ENCODE measurements at regions not wholly inside any gene's neighbourhood (a gene's known extent, or its start where the extent isn't known, plus 50 kb on each side); places are given as distances from the start of the nearest gene placed in this dataset.

DNA sequence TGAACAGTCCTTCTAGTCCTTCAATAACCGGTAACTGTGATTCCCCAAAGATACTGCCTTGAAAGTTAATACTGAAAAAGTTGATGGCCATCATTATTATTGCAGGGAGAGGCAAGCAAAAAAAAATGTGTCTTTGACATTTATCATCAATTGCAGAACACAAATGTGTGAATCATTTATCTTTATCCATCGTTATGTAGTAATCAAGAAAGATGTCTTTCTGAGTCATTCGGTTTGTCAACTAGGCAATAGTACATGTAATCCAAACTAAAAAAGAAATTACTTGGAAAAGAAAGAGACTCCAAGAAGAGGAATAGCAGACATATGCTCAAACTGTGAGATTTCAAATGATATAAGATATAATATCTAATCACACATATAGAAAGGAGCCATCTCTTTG lies 473.0 kb downstream of the CETN3 start:
- Histone ChIP-seq H3K27ac (ENCODE audit: low read length) (no peak overlapping the region), H3K36me3 (ENCODE audit: low read depth, low read length) (no peaks in the 10 kb centered on the region), H3K27me3 (ENCODE audit: low read length) (no peaks in the 10 kb centered on the region), H3K9me3 (ENCODE audit: low read length) (no peaks in the 10 kb centered on the region), H3K4me1 (ENCODE audit: insufficient read depth, low read length) (peaks cover 2% of the 10 kb centered on the region; the same call in 1 of the 2 replicates), H3K9ac (ENCODE audit: low read length) (no peak overlapping the region), H3K4me3 (ENCODE audit: low read length) (no peak overlapping the region), H2AFZ (ENCODE audit: low read length) (no peak overlapping the region), H3K4me2 (ENCODE audit: low read length) (no peak overlapping the region), H3K79me2 (ENCODE audit: low read length) (no peaks in the 10 kb centered on the region), H4K20me1 (ENCODE audit: low read length) (no peaks in the 10 kb centered on the region), H3K9me2 (replicated peaks; ENCODE audit: low read length) (no peaks in the 10 kb centered on the region), H3F3A (ENCODE audit: low read length, unreplicated experiment) (no peaks in the 10 kb centered on the region)
- BruUV-seq (replicated peaks): no TSS peak
- intact Hi-C loops (cut with micrococcal nuclease): no loop called here
- ChIA-PET POLR2A (ENCODE audit: unreplicated experiment) (no interaction called here), CTCF (no interaction called here)
- no peak for DNase-seq
- TF ChIP-seq EZH2 (IDR thresholded peaks at IDR 0.05; ENCODE audit: low read length, unreplicated experiment) (no peak), EZH2phosphoT487 (IDR thresholded peaks at IDR 0.05; ENCODE audit: borderline replicate concordance, low read length) (no peak)
- TF ChIP-seq, protein P1, sequence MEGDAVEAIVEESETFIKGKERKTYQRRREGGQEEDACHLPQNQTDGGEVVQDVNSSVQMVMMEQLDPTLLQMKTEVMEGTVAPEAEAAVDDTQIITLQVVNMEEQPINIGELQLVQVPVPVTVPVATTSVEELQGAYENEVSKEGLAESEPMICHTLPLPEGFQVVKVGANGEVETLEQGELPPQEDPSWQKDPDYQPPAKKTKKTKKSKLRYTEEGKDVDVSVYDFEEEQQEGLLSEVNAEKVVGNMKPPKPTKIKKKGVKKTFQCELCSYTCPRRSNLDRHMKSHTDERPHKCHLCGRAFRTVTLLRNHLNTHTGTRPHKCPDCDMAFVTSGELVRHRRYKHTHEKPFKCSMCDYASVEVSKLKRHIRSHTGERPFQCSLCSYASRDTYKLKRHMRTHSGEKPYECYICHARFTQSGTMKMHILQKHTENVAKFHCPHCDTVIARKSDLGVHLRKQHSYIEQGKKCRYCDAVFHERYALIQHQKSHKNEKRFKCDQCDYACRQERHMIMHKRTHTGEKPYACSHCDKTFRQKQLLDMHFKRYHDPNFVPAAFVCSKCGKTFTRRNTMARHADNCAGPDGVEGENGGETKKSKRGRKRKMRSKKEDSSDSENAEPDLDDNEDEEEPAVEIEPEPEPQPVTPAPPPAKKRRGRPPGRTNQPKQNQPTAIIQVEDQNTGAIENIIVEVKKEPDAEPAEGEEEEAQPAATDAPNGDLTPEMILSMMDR (conservative IDR thresholded peaks at IDR 0.05; ENCODE audit: low read depth, low read length): no peak
- no peak for ATAC-seq

DNA sequence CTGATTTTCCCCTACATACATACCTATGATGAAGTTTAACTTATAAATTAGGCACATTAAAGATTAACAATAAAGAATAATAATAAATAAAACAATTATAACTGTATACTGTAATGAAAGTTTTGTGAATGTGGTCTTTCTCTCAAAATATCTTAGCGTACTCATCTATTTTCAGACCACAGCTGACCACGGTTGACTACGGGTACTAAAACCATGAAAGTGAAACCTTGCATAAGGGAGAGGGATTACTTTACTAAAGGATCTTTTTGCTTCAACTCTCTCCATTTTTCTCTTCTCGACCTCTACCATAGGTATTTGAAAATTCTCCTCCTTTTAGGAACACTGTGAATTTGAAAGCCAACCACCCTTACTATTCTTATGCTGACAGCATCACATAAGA lies 475.5 kb downstream of the CETN3 start:
- intact Hi-C loops (cut with micrococcal nuclease): loop anchor here (5.0 kb wide), 1 partner anchor 453 kb away; no protein-coding TSS in a partner anchor
- Histone ChIP-seq H3K4me3 (ENCODE audit: low read length) (no peak overlapping the region), H3K79me2 (ENCODE audit: low read length) (no peaks in the 10 kb centered on the region), H3K27me3 (ENCODE audit: low read length) (no peaks in the 10 kb centered on the region), H3K4me1 (ENCODE audit: insufficient read depth, low read length) (peaks cover 21% of the 10 kb centered on the region), H4K20me1 (ENCODE audit: low read length) (no peaks in the 10 kb centered on the region), H3K9me3 (ENCODE audit: low read length) (no peaks in the 10 kb centered on the region), H3F3A (ENCODE audit: low read length, unreplicated experiment) (no peaks in the 10 kb centered on the region), H3K4me2 (ENCODE audit: low read length) (no peak overlapping the region), H2AFZ (ENCODE audit: low read length) (no peak overlapping the region), H3K9me2 (replicated peaks; ENCODE audit: low read length) (no peaks in the 10 kb centered on the region), H3K27ac (ENCODE audit: low read length) (no peak overlapping the region), H3K9ac (ENCODE audit: low read length) (no peak overlapping the region), H3K36me3 (ENCODE audit: low read depth, low read length) (no peaks in the 10 kb centered on the region)
- ATAC-seq (no peak), DNase-seq (no peak)
- ChIA-PET CTCF (no interaction called here), POLR2A (ENCODE audit: unreplicated experiment) (no interaction called here)
- TF ChIP-seq, protein P1 (conservative IDR thresholded peaks at IDR 0.05; ENCODE audit: low read depth, low read length): no peak
- TF ChIP-seq EZH2 (IDR thresholded peaks at IDR 0.05; ENCODE audit: low read length, unreplicated experiment): no peak
- BruUV-seq (replicated peaks): no TSS peak

DNA sequence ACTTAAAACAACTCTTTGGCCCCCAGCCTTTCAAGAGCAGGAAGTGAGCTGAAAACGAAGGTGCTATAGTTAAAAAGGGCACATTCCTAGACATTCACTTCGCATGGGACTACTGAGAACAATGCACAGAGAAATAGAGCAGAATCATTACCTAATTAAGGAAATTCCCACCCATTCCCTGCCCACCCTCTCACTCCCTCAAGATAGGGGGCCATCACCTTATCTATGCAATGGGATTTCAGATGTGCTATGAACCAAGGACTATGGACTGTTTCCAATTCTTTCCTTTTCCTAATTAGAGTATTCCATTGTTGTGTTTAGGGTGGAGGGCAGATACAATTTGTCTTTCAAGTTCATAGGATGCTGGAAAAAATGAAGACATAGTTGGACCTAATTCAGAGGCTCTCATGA lies 476.8 kb downstream of the CETN3 start:
- no peak for TF ChIP-seq EZH2 (IDR thresholded peaks at IDR 0.05; ENCODE audit: low read length, unreplicated experiment)
- TF ChIP-seq EZH2phosphoT487 (IDR thresholded peaks at IDR 0.05; ENCODE audit: borderline replicate concordance, low read length): no peak
- TF ChIP-seq, protein P1 (conservative IDR thresholded peaks at IDR 0.05; ENCODE audit: low read depth, low read length): no peak
- ChIA-PET POLR2A (ENCODE audit: unreplicated experiment) (no interaction called here), CTCF (no interaction called here)
- Histone ChIP-seq H3K9me2 (replicated peaks; ENCODE audit: low read length) (no peaks in the 10 kb centered on the region), H3K9ac (ENCODE audit: low read length) (no peak overlapping the region), H3K9me3 (ENCODE audit: low read length) (no peaks in the 10 kb centered on the region), H3K4me2 (ENCODE audit: low read length) (no peak overlapping the region), H2AFZ (ENCODE audit: low read length) (no peak overlapping the region), H3K79me2 (ENCODE audit: low read length) (no peaks in the 10 kb centered on the region), H4K20me1 (ENCODE audit: low read length) (no peaks in the 10 kb centered on the region), H3K4me3 (ENCODE audit: low read length) (no peak overlapping the region), H3K27ac (ENCODE audit: low read length) (no peak overlapping the region), H3K36me3 (ENCODE audit: low read depth, low read length) (no peaks in the 10 kb centered on the region), H3K4me1 (ENCODE audit: insufficient read depth, low read length) (peaks cover 21% of the 10 kb centered on the region), H3K27me3 (ENCODE audit: low read length) (no peaks in the 10 kb centered on the region), H3F3A (ENCODE audit: low read length, unreplicated experiment) (no peaks in the 10 kb centered on the region)
- BruUV-seq (replicated peaks): no TSS peak
- ATAC-seq (no peak), DNase-seq (no peak)
- intact Hi-C loops (cut with micrococcal nuclease): loop anchor here (5.0 kb wide), 1 partner anchor 455 kb away; no protein-coding TSS in a partner anchor

All from PC-3 (cell line).